KMS-11 (cell line): ENCODE measurements at regions not wholly inside any gene's neighbourhood (a gene's known extent, or its start where the extent isn't known, plus 50 kb on each side); places are given as distances from the start of the nearest gene placed in this dataset.

Experiments used
- H2AFZ ChIP-seq: fragments of 200-600 bp; sonication (generic); 2 replicates; pipeline ENCODE4 v1.6.1; 2016; ENCODE audit warnings: antibody characterized with exemption, mixed run types, low read depth
- H3K27ac ChIP-seq: fragments of 200-600 bp; sonication (generic); 2 replicates; pipeline ENCODE4 v1.6.1; 2016; ENCODE audit warnings: mild to moderate bottlenecking, mixed run types
- H3K27me3 ChIP-seq: fragments of 200-600 bp; sonication (generic); 2 replicates; pipeline ENCODE4 v1.6.1; 2017; ENCODE audit warnings: mild to moderate bottlenecking, low read depth, mixed run types, moderate library complexity; ENCODE audit not compliant: insufficient read depth
- H3K36me3 ChIP-seq: fragments of 200-600 bp; sonication (generic); 2 replicates; pipeline ENCODE4 v1.6.1; 2017; ENCODE audit warnings: mild to moderate bottlenecking, mixed run types; ENCODE audit not compliant: insufficient read depth
- H3K4me1 ChIP-seq: fragments of 200-600 bp; sonication (generic); 2 replicates; pipeline ENCODE4 v1.6.1; 2016; ENCODE audit warnings: mild to moderate bottlenecking, low read depth, mixed run types; ENCODE audit not compliant: poor library complexity, severe bottlenecking
- H3K4me2 ChIP-seq: fragments of 200-600 bp; sonication (generic); 2 replicates; pipeline ENCODE4 v1.7.0; 2016; ENCODE audit warnings: mild to moderate bottlenecking, mixed run types
- H3K4me3 ChIP-seq: fragments of 200-600 bp; sonication (generic); IDR thresholded peaks from 2 replicates; pipeline ENCODE4 v1.6.1; 2017; ENCODE audit warnings: low read depth, low read length, mixed read lengths; ENCODE audit not compliant: insufficient read depth
- H3K79me2 ChIP-seq: fragments of 200-600 bp; sonication (generic); 2 replicates; pipeline ENCODE4 v1.6.1; 2016; ENCODE audit warnings: low read depth, mixed run types; ENCODE audit not compliant: insufficient read depth
- H3K9ac ChIP-seq: fragments of 200-600 bp; sonication (generic); 2 replicates; pipeline ENCODE4 v1.6.1; 2016; ENCODE audit warnings: mild to moderate bottlenecking, mixed run types
- H4K20me1 ChIP-seq: fragments of 200-600 bp; sonication (generic); 2 replicates; pipeline ENCODE4 v1.6.1; 2016; ENCODE audit warnings: mild to moderate bottlenecking, mixed run types; ENCODE audit not compliant: insufficient read depth
- TF ChIP-seq, protein P1 (sequence below): fragments of 200-600 bp; sonication (generic); conservative IDR thresholded peaks from 2 replicates; pipeline ENCODE4 v1.6.1; 2017; ENCODE audit warnings: low read depth, mild to moderate bottlenecking, antibody characterized with exemption, low read length, moderate library complexity, mixed read lengths

DNA sequence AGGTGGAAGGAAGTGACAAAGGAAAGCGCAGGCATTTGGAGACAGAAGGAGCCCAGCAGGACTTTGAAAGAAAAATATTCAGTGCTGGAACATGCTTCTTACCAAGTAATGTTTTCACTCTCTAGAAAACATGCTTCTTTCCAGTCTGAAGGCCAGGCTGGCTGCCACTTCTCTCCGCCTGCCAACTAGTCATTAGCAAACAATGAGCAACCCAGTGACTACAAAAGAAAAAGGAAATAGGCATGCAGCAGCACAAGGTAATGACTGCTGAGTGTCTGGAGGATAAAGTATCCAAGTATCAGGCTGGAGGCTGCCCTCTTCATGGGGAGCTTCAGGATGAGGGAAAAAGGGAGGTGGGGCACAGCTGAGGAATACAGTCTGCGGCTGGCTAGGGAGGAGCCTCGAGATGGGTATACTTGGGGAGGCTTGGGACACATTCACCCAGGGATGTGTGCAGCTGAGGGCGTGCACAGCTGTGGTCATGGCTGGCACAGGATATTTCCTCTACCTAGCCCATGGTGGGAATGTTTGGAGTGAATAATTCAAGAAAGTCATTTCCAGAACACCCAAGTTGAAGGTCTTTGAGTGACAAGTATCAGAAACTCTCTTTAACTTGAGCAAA, 161.5 kb upstream of the KIF2A start:
- TF ChIP-seq, protein P1, sequence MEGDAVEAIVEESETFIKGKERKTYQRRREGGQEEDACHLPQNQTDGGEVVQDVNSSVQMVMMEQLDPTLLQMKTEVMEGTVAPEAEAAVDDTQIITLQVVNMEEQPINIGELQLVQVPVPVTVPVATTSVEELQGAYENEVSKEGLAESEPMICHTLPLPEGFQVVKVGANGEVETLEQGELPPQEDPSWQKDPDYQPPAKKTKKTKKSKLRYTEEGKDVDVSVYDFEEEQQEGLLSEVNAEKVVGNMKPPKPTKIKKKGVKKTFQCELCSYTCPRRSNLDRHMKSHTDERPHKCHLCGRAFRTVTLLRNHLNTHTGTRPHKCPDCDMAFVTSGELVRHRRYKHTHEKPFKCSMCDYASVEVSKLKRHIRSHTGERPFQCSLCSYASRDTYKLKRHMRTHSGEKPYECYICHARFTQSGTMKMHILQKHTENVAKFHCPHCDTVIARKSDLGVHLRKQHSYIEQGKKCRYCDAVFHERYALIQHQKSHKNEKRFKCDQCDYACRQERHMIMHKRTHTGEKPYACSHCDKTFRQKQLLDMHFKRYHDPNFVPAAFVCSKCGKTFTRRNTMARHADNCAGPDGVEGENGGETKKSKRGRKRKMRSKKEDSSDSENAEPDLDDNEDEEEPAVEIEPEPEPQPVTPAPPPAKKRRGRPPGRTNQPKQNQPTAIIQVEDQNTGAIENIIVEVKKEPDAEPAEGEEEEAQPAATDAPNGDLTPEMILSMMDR, result no peak
- no peaks in the 10 kb centered on the region for H3K4me1 ChIP-seq
- no peaks in the 10 kb centered on the region for H3K27me3 ChIP-seq
- no peaks in the 10 kb centered on the region for H3K79me2 ChIP-seq
- H3K9ac ChIP-seq, result no peak overlapping the region
- no peaks in the 10 kb centered on the region for H3K36me3 ChIP-seq
- H3K4me3 ChIP-seq, result no peak overlapping the region
- no peak overlapping the region for H2AFZ ChIP-seq
- no peak overlapping the region for H3K4me2 ChIP-seq
- no peak overlapping the region for H3K27ac ChIP-seq
- no peaks in the 10 kb centered on the region for H4K20me1 ChIP-seq

GRCh38 chr5:62149879-62150278, 156.1 kb upstream of the KIF2A start:
- Histone ChIP-seq H3K79me2 (no peaks in the 10 kb centered on the region), H3K4me3 (no peak overlapping the region), H2AFZ (no peak overlapping the region)

GRCh38 chr5:62152394-62153087, 153.5 kb upstream of the KIF2A start:
- no peaks in the 10 kb centered on the region for H3K36me3 ChIP-seq
- TF ChIP-seq, protein P1, result no peak
- H3K79me2 ChIP-seq, result no peaks in the 10 kb centered on the region
- H3K4me3 ChIP-seq, result no peak overlapping the region
- H4K20me1 ChIP-seq, result no peaks in the 10 kb centered on the region
- no peak overlapping the region for H3K4me2 ChIP-seq
- H3K27ac ChIP-seq, result no peak overlapping the region
- H3K9ac ChIP-seq, result no peak overlapping the region
- no peaks in the 10 kb centered on the region for H3K4me1 ChIP-seq
- H2AFZ ChIP-seq, result no peak overlapping the region
- H3K27me3 ChIP-seq, result no peaks in the 10 kb centered on the region

More at GRCh38 chr5:62149879-62150278, 156.1 kb upstream of the KIF2A start:
- Histone ChIP-seq H4K20me1 (no peaks in the 10 kb centered on the region), H3K27ac (no peak overlapping the region), H3K4me2 (no peak overlapping the region), H3K36me3 (no peaks in the 10 kb centered on the region), H3K4me1 (no peaks in the 10 kb centered on the region), H3K27me3 (no peaks in the 10 kb centered on the region), H3K9ac (no peak overlapping the region)
- TF ChIP-seq, protein P1, result no peak

GRCh38 chr5:62154758-62155157, 151.2 kb upstream of the KIF2A start:
- no peak overlapping the region for H3K4me2 ChIP-seq
- no peak overlapping the region for H3K9ac ChIP-seq
- H3K4me3 ChIP-seq, result no peak overlapping the region
- no peaks in the 10 kb centered on the region for H3K4me1 ChIP-seq
- H3K27ac ChIP-seq, result no peak overlapping the region
- H3K79me2 ChIP-seq, result no peaks in the 10 kb centered on the region
- no peaks in the 10 kb centered on the region for H4K20me1 ChIP-seq
- H3K36me3 ChIP-seq, result no peaks in the 10 kb centered on the region
- no peaks in the 10 kb centered on the region for H3K27me3 ChIP-seq
- TF ChIP-seq, protein P1, result no peak
- H2AFZ ChIP-seq, result no peak overlapping the region
